CD14-positive monocyte (primary cell): ENCODE measurements at regions not wholly inside any gene's neighbourhood (a gene's known extent, or its start where the extent isn't known, plus 50 kb on each side); places are given as distances from the start of the nearest gene placed in this dataset.
"Not testable (repeated sequence)": the region's sequence is repeated elsewhere in the genome, so short reads cannot be mapped to it uniquely, and the experiment has no call there.

Source experiments
- DNase-seq, 3 donors: peaks; one replicate each; pipeline ENCODE4 v3.0.0-alpha.2; 2011 to 2022
- H2AFZ ChIP-seq: 2 replicates; pipeline ENCODE4 v1.6.0; 2012; ENCODE audit warnings: mild to moderate bottlenecking, low read depth, low read length, inconsistent platforms; ENCODE audit not compliant: insufficient read depth, poor library complexity, severe bottlenecking
- H3K27ac ChIP-seq, 2 donors: 1 replicate in 1 of 2; 2 replicates in 1 of 2; pipeline ENCODE4 v1.5.1; 2012 to 2013; ENCODE audit warnings: low read length in 2 of 2, control low read depth in 1 of 2, inconsistent platforms in 1 of 2, low read depth in 1 of 2, mild to moderate bottlenecking in 1 of 2
- H3K27me3 ChIP-seq, 2 donors: one replicate each; pipeline versions ENCODE4 v1.6.0 to v1.6.1; 2011 to 2013; ENCODE audit warnings: low read length in 2 of 2; ENCODE audit not compliant: control insufficient read depth in 2 of 2, insufficient read depth in 2 of 2
- H3K36me3 ChIP-seq, 2 donors: replicated peaks in 1 of 2; 1 replicate in 1 of 2; 2 replicates in 1 of 2; pipeline versions ENCODE4 v1.5.1 to v1.6.1; 2012 to 2013; ENCODE audit warnings: low read length in 2 of 2, control low read depth in 1 of 2, inconsistent platforms in 1 of 2, mild to moderate bottlenecking in 1 of 2; ENCODE audit not compliant: insufficient read depth in 2 of 2, control insufficient read depth in 1 of 2
- H3K4me1 ChIP-seq, 2 donors: 1 replicate in 1 of 2; 2 replicates in 1 of 2; pipeline versions ENCODE4 v1.5.1 to v1.6.1; 2012 to 2013; ENCODE audit warnings: low read length in 2 of 2, control low read depth in 1 of 2, inconsistent platforms in 1 of 2, mild to moderate bottlenecking in 1 of 2, moderate library complexity in 1 of 2; ENCODE audit not compliant: insufficient read depth in 2 of 2, control insufficient read depth in 1 of 2
- H3K4me2 ChIP-seq: replicated peaks from 2 replicates; pipeline ENCODE3; 2012; ENCODE audit warnings: low read length, moderate library complexity, mild to moderate bottlenecking; ENCODE audit not compliant: poor library complexity, severe bottlenecking; ENCODE audit errors: extremely low read depth
- H3K4me3 ChIP-seq, 3 experiments: fragments of 200-600 bp in 1 of 3; sonication (generic) in 1 of 3; replicated peaks in 1 of 3; 1 replicate in 2 of 3; 2 replicates in 1 of 3; pipeline ENCODE4 v1.5.1; 2011 to 2013; ENCODE audit warnings: low read length in 3 of 3, mild to moderate bottlenecking in 3 of 3, control low read depth in 2 of 3, low read depth in 2 of 3, inconsistent platforms in 1 of 3, moderate library complexity in 1 of 3
- H3K79me2 ChIP-seq: 2 replicates; pipeline ENCODE4 v1.6.0; 2012; ENCODE audit warnings: mild to moderate bottlenecking, control low read depth, inconsistent platforms, low read length, moderate library complexity; ENCODE audit not compliant: insufficient read depth
- H3K9ac ChIP-seq: 2 replicates; pipeline ENCODE4 v1.6.0; 2017; ENCODE audit warnings: low read length, mild to moderate bottlenecking; ENCODE audit not compliant: insufficient read depth, poor library complexity, severe bottlenecking
- H3K9me3 ChIP-seq, 2 donors: replicated peaks in 1 of 2; 1 replicate in 1 of 2; 2 replicates in 1 of 2; pipeline versions ENCODE4 v1.5.1 to v1.6.1; 2012 to 2013; ENCODE audit warnings: low read length in 2 of 2, control low read depth in 1 of 2; ENCODE audit not compliant: control insufficient read depth in 1 of 2, insufficient read depth in 1 of 2
- H4K20me1 ChIP-seq: 2 replicates; pipeline ENCODE4 v1.6.0; 2012; ENCODE audit warnings: mild to moderate bottlenecking, low read length, control low read depth, moderate library complexity; ENCODE audit not compliant: insufficient read depth
- H3K27ac Mint-ChIP-seq, 7 donors: one replicate each; pipeline ENCODE4 v1.8.0; 2020; ENCODE audit warnings: mild to moderate bottlenecking in 7 of 7, mixed read lengths in 7 of 7, moderate library complexity in 6 of 7, inconsistent platforms in 2 of 7
- H3K27me3 Mint-ChIP-seq, 3 donors: one replicate each; pipeline ENCODE4 v1.8.0; 2021 to 2022; ENCODE audit warnings: low read depth in 3 of 3, mild to moderate bottlenecking in 3 of 3, mixed read lengths in 3 of 3, moderate library complexity in 3 of 3, inconsistent platforms in 1 of 3
- H3K36me3 Mint-ChIP-seq, 2 donors: one replicate each; pipeline ENCODE4 v1.8.0; 2020; ENCODE audit warnings: mixed read lengths in 2 of 2, inconsistent platforms in 1 of 2, mild to moderate bottlenecking in 1 of 2
- H3K4me1 Mint-ChIP-seq: one replicate; pipeline ENCODE4 v1.8.0; 2020; ENCODE audit warnings: mild to moderate bottlenecking, mixed read lengths
- H3K4me3 Mint-ChIP-seq, 2 donors: one replicate each; pipeline ENCODE4 v1.8.0; 2020; ENCODE audit warnings: mild to moderate bottlenecking in 2 of 2, mixed read lengths in 2 of 2, moderate library complexity in 1 of 2
- H3K9me3 Mint-ChIP-seq, 7 donors: one replicate each; pipeline ENCODE4 v1.8.0; 2020 to 2022; ENCODE audit warnings: mixed read lengths in 7 of 7, mild to moderate bottlenecking in 6 of 7, moderate library complexity in 6 of 7, inconsistent platforms in 2 of 7
- WGBS: methylation state at CpG from one replicate; pipeline ENCODE4 v1.1.5; 2013; ENCODE audit warnings: missing lambda C conversion rate; ENCODE audit not compliant: insufficient coverage; 5-methylcytosine and 5-hydroxymethylcytosine counted together
- intact Hi-C, 2 donors: fragments of 100-400 bp; cut with micrococcal nuclease; formaldehyde crosslinking; loops; one replicate each; pipeline versions ENCODE4 v1.15.0 to v1.15.1; 2023

DNA sequence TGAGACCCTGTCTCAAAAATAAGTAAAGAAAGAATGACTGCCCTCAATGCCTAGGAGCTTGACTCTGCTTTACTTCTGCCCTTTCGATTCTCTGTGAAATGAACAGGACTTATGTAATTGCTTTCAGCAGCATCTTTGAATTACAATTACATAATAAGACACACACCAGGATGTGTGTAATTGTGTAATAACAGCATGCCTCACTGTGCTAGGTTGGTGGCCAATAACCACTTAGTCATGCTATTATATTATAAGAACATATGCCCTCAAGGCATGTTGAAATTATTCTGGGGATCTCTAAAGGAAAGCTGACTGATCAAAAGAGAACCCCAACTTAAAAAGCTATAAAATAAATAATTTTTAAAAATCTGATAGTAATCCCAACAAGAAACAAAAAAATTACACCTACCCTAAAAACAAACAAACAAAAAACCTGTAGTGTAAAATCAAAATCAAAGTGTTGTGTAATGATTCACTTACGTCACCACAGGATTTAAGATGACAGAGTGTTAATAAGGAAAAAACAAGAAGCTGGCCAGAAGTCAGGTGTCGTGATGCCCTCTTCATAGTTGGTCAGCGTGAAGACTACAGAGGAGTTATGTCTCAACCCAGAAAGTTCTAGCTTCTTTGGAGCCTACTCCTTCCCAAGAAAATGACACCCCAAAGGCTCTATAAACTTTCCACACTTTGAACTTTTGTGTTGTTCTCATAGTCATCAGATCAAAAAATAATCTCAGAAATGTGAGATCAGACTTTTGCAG, 70.5 kb upstream of the NBPF11 start:
- no CpG with 5 or more reads among the region's 4 CpGs for whole genome bisulfite sequencing
- intact Hi-C loops: not testable (repeated sequence)

DNA sequence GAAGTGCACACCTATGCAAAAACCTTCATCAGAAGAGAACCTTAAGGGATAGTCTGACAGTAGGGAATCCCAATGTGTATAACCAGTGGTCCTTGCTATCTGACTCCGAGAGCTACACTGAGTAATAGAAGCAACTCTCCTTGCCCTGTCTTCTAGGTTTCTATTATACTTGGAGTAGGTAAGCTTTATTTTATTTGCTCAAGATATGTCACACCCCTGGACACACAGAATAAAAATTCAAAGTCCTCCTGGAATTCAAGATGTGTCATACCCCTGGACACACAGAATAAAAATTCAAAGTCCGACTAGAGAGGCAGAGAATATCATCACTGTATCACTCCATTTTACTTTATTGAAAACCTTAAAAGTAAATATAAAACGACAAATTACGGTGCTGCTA, 69.5 kb upstream of the NBPF11 start:
- H3K9me3 ChIP-seq, H3K9me3 Mint-ChIP-seq, H3K4me1 Mint-ChIP-seq, H3K4me1 ChIP-seq, H3K27ac ChIP-seq, H3K9ac ChIP-seq, H3K4me3 ChIP-seq, H3K4me2 ChIP-seq, H3K27me3 ChIP-seq, DNase-seq, intact Hi-C loops, H3K4me3 Mint-ChIP-seq, H3K36me3 ChIP-seq, H2AFZ ChIP-seq, H4K20me1 ChIP-seq, H3K27me3 Mint-ChIP-seq, H3K79me2 ChIP-seq, H3K27ac Mint-ChIP-seq, H3K36me3 Mint-ChIP-seq: not testable (repeated sequence)
- no CpG with 5 or more reads among the region's 4 CpGs for WGBS

More for the DNA sequence above, 70.5 kb upstream of the NBPF11 start:
- not testable (repeated sequence) for H3K36me3 ChIP-seq, H3K9me3 Mint-ChIP-seq, H3K27ac ChIP-seq, H4K20me1 ChIP-seq, H3K4me2 ChIP-seq, DNase-seq, H3K9ac ChIP-seq, H3K4me3 ChIP-seq, H3K4me1 Mint-ChIP-seq, H3K9me3 ChIP-seq, H3K27me3 ChIP-seq, H2AFZ ChIP-seq, H3K4me3 Mint-ChIP-seq, H3K4me1 ChIP-seq, H3K27me3 Mint-ChIP-seq, H3K36me3 Mint-ChIP-seq, H3K79me2 ChIP-seq, H3K27ac Mint-ChIP-seq

DNA sequence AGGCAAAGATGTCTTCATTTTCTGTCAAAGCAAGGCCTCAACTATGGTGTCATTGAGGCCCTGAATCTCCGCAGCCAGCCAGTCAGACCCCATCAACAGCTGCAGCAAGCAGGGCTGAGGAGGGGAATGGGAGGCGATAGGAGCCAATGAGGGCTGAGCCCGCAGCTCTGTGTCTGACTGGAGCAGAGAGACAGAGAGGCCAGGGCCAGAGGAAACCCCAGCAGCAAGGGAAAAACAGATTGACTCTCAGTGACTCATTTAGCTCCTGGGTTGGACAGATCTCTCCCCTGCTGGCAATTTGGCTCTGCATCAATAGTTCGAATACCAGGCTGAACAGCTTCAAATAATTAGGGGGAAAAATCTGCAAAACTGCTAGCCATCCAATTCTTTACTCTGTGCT, 67.1 kb upstream of the NBPF11 start:
- H3K4me3 ChIP-seq, H3K4me1 Mint-ChIP-seq, H3K4me3 Mint-ChIP-seq, DNase-seq, H3K27ac ChIP-seq, H4K20me1 ChIP-seq, H2AFZ ChIP-seq, H3K36me3 Mint-ChIP-seq, H3K27me3 Mint-ChIP-seq, H3K9ac ChIP-seq, H3K27me3 ChIP-seq, H3K4me1 ChIP-seq, H3K27ac Mint-ChIP-seq, H3K79me2 ChIP-seq, H3K9me3 Mint-ChIP-seq, H3K36me3 ChIP-seq, intact Hi-C loops, H3K4me2 ChIP-seq, H3K9me3 ChIP-seq: not testable (repeated sequence)
- no CpG with 5 or more reads among the region's 4 CpGs for WGBS

DNA sequence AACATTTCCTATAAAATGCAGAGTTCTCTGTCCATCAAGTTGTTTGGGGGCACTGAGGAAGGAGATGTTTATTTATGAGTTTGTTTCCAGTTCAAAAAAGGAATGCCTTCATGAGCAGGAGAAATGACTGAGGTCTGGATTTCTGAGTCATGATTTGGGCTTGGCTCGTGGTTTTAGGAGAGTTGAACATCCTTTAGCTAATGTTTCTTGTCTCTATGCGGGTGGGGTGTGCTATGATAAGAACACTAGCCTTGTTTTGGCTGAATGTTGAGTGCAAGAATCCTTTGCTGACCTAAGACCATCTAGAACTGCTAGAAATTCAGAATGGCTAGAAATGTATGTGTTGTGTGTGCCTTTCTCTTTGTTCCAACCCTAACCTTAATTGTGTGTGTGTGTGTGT, 59.1 kb upstream of the NBPF11 start:
- H3K27me3 Mint-ChIP-seq, H3K79me2 ChIP-seq, H2AFZ ChIP-seq, H3K27ac Mint-ChIP-seq, H3K4me2 ChIP-seq, H3K9me3 Mint-ChIP-seq, H3K36me3 ChIP-seq, H3K4me3 Mint-ChIP-seq, H3K4me1 Mint-ChIP-seq, H3K9ac ChIP-seq, H3K27ac ChIP-seq, H3K4me3 ChIP-seq, H4K20me1 ChIP-seq, intact Hi-C loops, H3K9me3 ChIP-seq, DNase-seq, H3K4me1 ChIP-seq, H3K27me3 ChIP-seq, H3K36me3 Mint-ChIP-seq: not testable (repeated sequence)
- no CpG with 5 or more reads among the region's 2 CpGs for WGBS
